GM12865 (cell line): ENCODE measurements at regions not wholly inside any gene's neighbourhood (a gene's known extent, or its start where the extent isn't known, plus 50 kb on each side); places are given as distances from the start of the nearest gene placed in this dataset.

Source experiments
- DNase-seq: peaks from one replicate; pipeline ENCODE4 v3.0.0; 2010; ENCODE audit warnings: low read depth
- H3K4me3 ChIP-seq: 2 replicates; pipeline ENCODE4 v1.5.1; 2011; ENCODE audit warnings: mild to moderate bottlenecking, low read depth, low read length, control low read depth
- TF ChIP-seq, protein P1 (sequence below): IDR thresholded peaks from 2 replicates; pipeline ENCODE4 v1.5.1; 2011; ENCODE audit warnings: low read length, control low read depth, low read depth, inconsistent platforms; ENCODE audit not compliant: insufficient read depth; ENCODE audit errors: missing control alignments

DNA sequence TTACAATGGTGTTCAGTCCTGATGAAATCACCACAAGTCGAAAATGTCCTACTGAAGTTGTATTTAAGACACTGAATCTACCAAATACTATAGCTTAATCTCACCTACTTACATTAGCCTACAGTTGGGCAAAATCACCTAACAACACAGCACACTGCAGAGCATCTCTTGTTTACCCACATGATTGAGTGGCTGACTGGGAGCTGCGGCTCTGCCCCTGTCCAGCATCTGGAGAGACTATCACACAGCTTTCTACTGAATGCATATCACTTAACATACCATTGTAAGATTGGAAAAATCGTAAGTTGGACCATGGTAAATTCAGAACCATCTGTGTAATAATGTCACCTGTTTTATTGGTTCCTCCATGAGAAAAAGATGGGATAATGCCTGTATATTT lies 1083.2 kb upstream of the PCDH7 start:
- DNase-seq, result no peak
- no peak overlapping the region for H3K4me3 ChIP-seq
- TF ChIP-seq, protein P1, sequence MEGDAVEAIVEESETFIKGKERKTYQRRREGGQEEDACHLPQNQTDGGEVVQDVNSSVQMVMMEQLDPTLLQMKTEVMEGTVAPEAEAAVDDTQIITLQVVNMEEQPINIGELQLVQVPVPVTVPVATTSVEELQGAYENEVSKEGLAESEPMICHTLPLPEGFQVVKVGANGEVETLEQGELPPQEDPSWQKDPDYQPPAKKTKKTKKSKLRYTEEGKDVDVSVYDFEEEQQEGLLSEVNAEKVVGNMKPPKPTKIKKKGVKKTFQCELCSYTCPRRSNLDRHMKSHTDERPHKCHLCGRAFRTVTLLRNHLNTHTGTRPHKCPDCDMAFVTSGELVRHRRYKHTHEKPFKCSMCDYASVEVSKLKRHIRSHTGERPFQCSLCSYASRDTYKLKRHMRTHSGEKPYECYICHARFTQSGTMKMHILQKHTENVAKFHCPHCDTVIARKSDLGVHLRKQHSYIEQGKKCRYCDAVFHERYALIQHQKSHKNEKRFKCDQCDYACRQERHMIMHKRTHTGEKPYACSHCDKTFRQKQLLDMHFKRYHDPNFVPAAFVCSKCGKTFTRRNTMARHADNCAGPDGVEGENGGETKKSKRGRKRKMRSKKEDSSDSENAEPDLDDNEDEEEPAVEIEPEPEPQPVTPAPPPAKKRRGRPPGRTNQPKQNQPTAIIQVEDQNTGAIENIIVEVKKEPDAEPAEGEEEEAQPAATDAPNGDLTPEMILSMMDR, result no peak

DNA sequence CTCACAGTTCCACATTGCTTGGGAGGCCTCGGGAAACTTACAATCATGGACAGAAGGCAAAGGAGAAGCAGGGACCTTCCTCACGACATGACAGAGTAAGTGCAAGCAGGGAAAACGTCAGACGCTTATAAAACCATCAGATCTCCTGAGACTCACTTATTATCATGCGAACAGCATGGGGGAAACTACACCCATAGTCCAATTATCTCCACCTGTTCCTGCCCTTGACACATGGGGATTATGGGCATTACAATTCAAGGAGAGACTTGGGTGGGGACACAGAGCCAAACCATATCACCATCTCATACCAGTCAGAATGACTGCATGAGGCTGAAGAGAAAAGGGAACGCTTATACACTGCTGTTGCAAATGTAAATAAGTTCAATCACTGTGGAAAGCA lies 1066.9 kb upstream of the PCDH7 start:
- TF ChIP-seq, protein P1, result no peak
- H3K4me3 ChIP-seq, result no peak overlapping the region
- DNase-seq, result no peak

DNA sequence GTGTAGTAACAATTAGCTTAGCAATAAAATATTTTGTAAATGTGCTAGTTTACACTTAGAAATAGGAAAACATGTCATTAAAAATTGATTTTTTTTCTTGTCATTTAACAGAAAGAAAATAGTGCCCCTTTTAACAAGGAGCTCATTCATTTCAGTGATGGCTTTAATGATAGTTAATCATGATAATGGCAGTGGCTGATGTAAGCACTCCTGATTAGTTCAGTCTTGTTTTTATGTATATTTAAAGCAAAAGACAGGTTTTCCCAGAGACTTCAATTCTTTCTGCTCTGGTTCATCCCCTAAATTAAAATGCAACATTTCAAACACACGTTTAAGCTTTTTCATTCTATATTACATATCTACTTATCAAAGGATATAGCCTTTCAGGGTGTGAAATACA lies 1039.5 kb upstream of the PCDH7 start:
- TF ChIP-seq, protein P1, result no peak
- no peak for DNase-seq
- no peak overlapping the region for H3K4me3 ChIP-seq

DNA sequence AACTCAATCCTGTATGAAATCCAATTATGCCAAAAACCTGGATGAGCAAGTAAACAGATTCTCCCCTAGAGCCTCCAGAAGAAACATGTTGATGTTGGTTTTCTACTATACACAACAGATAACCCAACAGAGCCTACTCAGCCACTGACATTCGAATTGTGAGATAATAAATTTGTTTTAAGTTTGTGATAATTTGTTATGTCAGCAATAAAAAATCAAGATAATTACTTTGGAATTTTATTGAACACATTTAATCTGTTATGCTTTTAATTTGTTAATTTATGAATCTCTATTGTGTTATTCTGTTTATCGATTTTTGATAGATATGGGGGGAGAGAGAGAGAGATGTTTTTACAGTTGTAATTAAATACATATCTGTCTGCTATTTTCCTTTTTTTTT lies 1016.1 kb upstream of the PCDH7 start:
- TF ChIP-seq, protein P1, result no peak
- H3K4me3 ChIP-seq, result no peak overlapping the region
- DNase-seq, result no peak

DNA sequence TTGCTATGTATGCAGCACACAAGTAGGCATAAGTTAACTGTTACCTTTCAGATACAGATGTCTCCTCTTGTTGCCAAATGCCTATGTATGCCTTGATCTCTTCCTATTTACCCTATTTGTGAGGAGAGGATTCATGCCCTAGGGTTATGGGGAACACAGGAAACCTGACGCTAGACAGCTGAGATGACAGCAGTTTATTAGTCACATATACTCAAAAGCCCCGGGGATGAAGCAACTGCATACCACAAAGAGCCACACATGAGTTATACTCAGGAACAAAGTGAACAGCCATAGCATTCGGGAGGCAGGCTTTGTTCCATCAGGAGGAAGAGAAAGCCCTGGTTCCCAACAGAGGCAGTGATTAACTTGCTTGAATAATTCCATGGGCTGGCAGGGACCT lies 1011.7 kb upstream of the PCDH7 start:
- H3K4me3 ChIP-seq, result no peak overlapping the region
- DNase-seq, result no peak
- TF ChIP-seq, protein P1, result no peak

DNA sequence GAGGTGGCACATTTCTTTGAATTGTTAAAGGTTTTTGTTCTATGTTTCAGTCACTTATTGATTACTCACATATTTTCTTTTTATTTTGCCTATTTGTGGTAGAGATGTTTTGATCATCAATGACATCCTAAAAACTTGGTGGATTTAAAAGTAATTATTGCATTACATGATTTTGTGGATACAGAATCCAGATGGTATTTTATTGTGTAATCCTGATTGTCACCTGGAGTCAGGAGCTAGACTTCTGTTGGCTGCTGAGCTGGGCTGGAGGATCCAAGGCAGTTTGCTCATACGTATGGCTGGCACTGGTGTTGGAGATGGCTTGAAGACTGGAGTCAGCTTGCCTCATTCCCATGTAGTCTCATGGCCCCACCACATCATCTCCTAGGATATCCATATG lies 1009.6 kb upstream of the PCDH7 start:
- DNase-seq, result no peak
- no peak overlapping the region for H3K4me3 ChIP-seq
- TF ChIP-seq, protein P1, result no peak

DNA sequence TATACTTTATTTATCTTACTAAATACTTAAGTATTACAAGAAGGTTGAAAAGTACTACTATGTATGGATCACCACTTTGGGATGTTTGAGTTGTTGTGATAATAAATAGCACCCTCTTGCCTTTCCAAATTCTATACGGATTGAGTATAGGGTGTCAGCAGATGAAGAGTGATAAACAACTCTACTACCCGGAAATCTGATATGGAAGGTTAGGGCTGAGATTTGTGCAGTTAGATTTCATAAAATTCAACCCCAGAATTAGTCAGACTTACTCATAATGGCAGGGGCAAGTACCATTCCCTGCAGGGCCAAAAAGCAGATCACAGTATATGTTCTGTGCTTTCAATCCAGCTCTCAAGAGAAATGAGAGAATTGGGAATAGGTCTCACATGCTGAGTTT lies 1008.9 kb upstream of the PCDH7 start:
- TF ChIP-seq, protein P1, result no peak
- H3K4me3 ChIP-seq, result no peak overlapping the region
- DNase-seq, result no peak
